GM18861 (cell line): ENCODE measurements at regions not wholly inside any gene's neighbourhood (a gene's known extent, or its start where the extent isn't known, plus 50 kb on each side); places are given as distances from the start of the nearest gene placed in this dataset.
"Not testable (repeated sequence)": the region's sequence is repeated elsewhere in the genome, so short reads cannot be mapped to it uniquely, and the experiment has no call there.

Source experiments
- ATAC-seq: cut with Tn5 transposase; IDR thresholded peaks from one replicate; pipeline ENCODE4 v1.9.1; 2021; ENCODE audit not compliant: unreplicated experiment

DNA sequence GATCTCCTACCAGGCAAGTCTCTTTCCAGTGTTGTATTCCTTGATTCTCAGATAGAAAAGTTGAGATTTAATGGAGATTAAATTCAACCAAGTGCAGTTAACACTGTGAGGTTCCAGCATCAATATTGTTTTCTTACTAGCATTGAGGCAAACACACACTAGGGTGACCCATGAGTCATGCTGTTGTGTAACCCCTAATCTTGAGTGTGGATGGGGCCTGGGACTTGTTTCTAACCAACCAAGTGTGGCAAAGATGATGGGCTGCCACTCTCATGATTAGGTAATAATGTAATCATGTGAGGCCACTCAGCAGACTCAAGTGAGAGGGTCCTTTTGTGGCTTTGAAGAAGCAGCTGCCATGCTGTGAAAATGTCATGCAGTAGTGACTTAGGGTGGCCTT lies 394.2 kb downstream of the IRX2 start:
- ATAC-seq: no peak

DNA sequence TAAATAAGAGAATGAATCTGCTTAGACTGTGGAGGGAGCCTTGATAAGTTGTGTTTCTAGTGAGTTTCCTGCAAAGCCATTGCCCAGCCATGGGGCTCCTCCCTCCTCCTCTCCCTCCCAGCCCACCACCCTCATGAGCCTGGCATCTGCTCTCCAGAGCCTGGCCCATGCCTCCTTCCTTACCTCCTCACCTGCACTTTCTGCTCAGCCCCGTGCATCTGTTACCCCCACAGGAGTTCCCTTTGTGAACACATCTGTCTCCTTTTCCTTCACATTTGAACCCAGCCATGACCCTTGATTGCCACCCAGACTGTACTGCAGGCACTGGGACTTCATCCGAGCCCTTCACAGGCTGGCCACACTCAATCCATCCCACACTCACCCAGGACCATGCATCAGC lies 395.6 kb downstream of the IRX2 start:
- ATAC-seq: no peak

DNA sequence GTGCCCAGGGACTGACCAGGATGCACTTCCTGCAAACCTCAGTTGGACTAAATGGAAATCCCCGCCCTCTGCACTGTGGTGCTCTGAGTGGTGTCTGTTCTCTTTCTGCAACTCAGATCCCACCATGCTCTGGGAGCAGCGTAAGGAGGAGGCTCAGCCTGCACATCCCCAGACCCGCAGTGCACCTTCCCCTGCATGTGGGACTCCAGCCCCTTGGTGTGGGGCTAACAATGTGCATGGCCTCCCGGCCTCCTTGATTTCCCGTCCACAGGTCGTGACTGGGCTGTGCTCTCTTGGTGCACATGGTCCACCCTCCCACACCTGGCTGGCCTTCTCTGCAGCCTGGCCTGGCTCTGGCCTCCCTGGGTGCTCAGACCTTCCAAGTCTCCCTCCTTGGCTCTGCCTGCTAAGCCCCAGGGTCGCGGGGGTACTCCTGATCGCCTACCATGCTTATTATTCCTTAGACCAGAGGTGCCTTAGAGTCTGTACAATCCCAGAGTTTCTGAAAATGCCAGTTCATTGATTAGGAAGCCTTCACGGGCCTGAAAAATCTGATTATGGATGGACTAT lies 397.5 kb downstream of the IRX2 start:
- ATAC-seq: no peak

DNA sequence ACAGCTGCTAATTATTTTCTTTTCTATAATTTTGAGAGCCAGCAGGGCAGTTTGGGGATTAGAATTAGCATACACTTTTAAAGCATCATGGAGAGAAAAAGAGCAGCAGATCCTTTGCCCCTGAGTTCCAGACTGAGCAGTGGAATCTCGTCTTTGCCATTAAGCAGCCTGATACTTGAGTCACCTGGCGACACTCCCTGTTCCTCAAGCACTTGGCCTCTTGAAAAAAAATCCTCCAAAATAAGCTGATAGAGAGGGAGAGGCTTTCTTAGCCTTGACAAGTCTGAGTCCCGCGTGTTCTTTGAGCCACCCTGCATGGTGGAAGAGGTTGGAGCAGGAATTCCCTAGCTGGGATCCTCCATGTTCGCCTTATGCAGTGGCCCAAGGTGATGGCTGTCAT lies 398.3 kb downstream of the IRX2 start:
- no peak for ATAC-seq

DNA sequence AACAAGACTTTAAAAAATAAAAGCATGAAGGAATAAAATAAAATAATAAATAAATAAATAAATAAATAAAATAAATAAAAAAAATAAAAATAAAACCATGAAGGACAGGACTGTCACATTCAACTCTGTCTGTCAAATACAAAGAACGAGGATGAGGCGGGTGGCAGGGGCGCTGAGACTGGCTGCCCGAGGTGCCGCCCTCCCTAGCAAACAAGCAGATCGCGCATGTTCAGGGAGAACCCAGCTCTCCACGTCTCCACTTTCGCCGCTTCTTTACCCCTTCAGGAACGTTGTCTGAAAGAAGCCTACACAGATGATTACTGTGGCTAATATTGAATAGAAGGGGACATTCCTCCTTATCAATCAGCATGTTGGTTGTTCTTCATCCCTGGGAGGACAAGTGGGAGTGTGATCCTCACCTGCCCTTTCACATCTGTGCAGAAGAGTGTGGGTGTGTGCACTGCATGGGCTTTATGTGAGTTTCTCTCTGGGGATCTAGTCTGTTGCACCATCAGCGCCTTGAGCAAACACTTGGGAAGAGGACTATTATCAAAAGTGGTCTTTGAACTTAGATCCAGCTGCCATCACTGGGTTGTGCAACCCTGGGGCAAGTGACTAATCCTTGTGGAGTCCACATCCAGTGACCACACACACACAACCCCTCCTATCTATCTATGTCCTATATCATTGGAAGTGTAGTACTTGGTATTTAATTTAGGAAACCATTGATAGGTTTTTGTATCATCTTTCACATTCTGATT lies 399.2 kb downstream of the IRX2 start:
- no peak for ATAC-seq

DNA sequence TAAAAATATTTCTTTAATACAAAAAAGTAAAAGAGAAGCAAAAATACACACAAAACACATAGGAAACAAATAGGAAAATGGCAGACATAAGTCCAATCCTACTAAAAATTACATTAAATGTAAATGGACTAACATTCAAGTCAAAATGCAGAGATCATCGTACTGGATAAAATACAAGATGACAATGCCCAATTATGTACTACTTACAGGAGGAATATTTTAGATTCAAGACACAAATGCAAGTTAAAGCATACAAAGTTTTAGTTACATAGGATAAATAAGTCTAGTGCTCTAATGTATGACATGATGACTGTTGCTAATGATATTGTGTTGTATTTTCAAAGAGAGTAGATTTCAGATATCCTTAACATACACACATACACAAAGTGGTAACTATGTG lies 401.7 kb downstream of the IRX2 start:
- ATAC-seq: not testable (repeated sequence)

DNA sequence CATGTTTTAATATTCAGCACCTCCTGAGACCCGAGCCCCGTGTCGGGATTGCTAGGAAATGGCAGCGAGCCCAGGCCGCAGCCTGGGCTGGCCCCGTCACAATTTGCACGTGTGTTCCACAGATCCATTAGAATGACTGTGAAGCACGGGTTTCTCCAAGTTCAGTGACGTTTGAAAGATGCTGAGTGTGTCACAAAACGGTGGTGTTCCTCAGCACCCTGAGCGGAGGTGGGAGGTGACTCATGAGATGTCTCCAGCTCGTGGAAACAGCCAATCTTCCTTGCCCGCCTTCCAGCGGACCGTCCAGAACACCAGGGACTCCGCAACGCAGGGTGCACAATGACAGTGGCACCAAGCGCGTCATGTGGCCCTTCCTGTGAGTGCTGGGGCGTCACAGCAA lies 412.8 kb downstream of the IRX2 start:
- no peak for ATAC-seq

DNA sequence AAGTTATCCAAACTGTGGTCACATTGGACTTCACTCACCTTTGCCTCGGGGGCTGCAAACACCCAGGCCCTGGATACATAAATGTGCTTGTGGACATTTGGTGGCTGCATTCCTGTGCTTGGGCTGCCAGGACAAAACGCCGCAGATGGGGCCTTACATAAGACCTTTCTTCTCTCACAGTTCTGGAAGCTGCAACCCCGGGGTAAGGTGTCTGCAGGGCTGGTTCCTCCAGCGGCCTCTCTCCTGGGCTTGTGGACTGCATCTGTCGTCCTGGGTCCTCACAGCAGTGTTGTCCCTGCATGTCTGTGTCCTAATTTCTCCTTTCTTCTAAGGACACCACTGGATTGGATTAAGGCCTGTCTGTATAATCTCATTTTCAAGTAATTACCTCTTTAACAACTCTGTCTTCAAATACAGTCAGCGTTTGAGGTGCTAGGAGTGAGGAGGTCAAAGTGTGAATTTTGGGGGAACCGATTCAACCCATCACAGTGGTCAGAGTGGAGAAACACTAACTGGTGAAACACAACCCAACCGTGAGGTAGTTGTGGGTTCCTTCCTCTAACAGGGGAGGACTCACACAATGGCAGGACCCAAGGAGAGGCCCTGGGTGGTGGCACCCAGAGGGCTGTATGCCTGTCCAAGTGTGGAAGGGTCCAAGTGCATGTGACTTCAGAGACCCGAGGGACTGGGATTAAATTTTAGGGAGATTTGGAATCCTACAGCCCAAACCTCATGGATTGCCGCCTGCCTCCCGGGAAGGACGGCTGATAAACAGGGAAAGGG lies 415.6 kb downstream of the IRX2 start:
- ATAC-seq: no peak

DNA sequence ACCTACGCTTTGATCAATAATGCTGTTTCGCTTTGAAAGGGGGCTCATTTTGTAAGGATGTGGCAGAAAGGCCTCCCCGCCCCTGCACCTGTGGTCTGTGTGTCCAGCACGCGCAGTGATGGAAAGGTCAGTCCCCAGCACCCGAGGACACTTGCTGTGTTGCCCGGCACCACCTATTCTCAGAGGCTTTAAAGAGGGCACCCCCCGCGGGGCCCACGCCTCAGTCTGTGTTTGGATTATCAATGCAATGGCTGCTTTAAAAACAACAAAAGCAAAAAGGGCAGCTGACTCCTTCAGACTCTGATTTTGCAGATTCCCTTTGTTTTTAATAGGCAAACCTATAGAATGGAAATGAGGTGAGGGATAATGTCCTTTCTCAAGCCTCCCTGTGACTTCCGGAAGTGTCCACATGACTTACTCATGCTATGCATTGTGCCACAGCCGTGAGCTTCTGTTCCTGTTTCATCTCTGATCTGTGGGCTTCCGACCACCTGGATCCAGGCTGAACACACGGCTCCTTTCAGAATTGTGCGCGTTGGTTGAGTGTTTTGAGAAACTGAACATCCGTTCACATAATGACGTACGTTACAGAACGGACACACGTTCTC lies 416.2 kb downstream of the IRX2 start:
- ATAC-seq: no peak

DNA sequence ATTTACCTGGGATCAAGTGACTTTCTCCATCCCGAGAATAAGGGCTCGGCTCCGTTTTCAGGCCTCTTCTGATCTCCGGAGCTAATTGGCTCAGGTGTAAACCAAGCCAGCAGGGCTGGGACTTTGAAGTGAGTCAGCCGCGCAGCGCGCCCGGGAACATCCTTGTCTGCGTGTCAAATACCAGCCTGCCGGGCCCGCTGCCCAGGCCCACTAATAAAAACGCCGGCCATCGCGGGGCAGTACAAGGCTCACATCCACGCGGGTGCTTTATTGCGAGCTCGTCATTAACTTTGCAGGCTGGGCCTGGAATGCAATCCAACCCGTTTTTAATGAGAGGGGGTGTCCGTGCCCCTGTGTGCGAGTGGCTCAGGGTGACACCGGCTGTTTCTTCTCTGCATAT lies 416.8 kb downstream of the IRX2 start:
- ATAC-seq: no peak

DNA sequence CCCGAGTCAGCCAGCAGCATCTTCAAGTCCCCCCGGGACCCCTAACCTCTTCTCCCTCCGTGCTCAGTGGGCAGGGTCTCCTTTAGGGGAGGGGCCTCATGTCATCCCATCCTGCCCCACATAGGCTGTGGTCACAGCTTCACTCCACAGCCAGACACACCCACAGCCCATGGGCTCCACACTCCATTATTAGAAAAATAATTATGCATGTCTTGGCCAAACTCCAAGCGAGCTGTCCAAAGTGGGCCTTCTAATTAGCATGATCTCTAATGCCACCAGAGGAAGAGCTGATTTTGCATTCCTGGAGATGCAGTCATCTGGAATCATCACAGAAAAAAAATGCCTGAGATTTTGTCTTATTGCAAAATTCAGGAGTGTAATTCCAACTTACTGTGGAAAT lies 418.2 kb downstream of the IRX2 start:
- ATAC-seq: no peak

DNA sequence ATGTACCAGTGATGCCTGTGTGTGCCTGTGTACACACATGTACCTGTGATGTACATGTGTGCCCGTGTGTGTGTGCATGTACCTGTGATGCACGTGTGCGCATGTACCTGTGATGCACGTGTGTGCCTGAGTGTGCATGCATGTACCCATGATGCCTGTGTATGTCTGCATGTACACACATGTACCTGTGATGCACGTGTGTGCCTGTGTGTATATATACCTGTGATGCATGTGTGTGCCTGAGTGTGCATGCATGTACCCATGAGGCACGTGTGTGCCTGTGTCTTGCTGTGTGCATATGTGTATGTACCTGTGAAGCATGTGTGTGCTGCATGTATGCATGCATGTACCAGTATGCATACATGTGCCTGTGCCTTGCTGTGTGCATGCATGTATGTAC lies 419.0 kb downstream of the IRX2 start:
- ATAC-seq: no peak

DNA sequence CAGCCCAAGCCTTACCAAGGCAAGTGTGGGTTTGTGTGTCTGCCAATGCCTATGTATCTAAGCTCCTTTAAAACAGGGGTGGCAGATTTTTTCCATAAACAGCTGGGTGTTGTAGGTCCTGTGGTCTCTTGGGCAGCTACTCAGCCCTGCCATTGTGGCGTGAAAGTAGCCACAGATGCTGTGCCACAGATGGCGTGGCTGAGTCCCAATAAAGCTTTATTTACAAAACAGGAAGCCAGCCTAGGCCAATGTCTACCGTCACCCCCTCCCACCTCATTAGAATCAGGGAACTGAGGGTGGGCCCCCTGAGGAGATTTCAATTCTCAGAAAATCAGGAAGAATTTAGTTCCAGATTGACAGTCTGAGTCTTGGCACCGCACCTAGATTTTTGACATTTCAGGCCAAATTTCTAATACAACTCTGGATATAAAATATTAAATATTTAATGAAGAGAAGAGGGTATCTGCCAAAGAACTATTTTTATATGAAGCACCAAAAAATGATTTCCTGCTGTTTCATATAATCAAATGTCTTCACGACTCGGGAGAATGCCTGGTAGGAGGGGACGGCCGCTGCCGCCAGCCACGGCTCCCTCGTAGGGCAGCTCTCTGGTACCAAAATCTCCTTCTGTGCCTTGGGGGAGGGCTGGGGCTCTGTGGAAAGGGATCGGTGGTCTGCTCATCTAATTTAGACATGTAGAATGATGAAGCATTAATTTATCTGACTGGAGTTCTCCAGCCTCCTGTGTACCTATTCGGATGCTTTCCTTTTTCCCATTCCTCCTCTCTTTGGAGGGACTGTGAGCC lies 420.9 kb downstream of the IRX2 start:
- ATAC-seq: no peak

DNA sequence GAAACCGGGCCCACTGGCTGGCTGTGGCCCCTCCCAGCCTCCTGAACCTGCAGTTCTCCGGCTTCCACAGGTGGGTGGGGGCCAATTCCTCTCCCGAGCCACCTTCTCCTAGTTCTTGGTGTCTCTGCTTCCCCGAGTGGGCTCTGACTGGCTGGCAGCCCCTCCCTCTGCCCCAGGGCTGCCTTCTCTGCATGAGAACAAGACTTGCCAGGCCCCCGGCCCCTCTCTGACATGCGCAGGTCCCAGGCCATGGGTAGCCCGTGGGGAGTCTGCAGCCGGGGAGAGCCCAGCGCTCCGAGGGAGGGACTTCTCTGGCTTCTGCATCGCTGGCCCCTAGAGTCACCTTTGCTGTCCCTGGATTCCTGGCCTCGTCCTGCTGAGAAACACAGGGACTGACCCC lies 421.7 kb downstream of the IRX2 start:
- no peak for ATAC-seq

DNA sequence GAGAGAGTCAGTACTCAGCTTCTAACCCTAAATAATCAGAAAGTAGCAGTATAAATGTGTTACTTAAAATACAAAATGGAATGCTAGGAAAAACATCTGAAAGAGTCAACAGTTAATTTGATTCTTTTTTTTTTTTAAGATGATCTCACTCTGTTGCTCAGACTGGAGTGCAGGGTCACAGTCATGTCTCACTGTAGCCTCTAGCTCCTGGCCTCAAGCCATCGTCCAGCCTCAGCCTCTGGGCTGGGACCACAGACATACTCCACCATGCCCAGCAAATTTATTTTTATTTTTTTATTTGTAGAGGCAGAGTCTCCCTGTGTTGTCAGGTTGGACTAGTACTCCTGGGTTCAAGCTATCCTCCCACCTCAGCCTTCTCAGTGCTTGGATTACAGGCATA lies 424.9 kb downstream of the IRX2 start:
- no peak for ATAC-seq

DNA sequence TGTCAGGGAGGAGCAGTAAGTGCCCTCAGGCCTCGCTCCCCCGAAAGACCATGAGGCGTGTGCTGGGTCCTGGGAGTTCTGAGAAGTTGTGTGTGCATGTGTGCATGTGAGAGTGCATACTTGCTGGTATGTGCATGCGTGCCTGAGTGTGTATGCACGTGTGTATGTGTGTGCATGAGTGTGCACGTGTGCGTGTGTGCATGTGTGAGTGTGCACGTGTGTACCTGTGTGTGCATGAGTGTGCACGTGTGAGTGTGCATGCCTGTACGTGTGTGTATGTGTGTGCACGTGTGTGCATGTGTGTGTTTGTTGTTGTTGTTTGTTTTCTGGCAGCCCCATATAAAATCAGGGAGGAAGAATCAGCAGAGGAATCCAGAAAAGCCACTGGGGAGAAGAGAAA lies 426.7 kb downstream of the IRX2 start:
- ATAC-seq: no peak

DNA sequence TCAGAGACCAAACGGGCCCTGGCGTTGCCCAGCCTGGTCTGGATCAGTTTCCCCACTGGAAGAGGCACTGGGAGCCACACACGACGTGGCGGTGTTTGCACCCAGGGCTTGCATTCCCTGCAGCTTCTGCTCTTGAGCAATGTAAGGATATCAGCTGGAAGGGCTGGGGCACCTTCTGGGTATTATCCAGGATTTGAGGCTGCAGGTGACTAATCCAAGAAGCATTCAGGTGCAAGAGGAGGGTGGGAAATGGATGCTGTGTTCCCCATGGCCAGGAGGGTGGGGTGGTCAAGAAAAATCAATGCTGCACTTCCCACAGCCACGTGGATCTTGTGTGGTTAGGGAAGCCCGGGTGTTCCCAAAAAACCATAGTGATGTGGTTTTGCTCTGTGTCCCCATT lies 430.9 kb downstream of the IRX2 start:
- ATAC-seq: no peak

DNA sequence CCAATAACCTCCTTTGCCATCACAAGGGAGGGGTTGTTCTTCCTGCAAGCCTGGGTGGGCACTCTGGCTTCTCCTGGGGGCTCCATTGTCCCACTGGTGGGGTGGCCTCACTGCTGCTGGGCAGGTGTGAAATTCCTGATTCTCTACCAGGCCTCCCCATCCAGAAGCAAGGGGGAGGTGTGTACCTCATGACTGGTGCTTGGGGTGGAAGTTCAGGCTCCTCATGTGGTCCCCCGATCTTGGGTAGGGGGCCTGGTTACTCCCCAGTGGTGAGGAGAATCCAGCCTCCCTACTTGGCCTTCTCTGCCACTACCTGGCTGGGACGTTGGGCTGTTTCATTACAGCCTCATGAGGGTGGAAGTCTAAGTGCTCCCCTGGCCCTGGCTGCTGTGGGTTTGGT lies 433.9 kb downstream of the IRX2 start:
- ATAC-seq: no peak

DNA sequence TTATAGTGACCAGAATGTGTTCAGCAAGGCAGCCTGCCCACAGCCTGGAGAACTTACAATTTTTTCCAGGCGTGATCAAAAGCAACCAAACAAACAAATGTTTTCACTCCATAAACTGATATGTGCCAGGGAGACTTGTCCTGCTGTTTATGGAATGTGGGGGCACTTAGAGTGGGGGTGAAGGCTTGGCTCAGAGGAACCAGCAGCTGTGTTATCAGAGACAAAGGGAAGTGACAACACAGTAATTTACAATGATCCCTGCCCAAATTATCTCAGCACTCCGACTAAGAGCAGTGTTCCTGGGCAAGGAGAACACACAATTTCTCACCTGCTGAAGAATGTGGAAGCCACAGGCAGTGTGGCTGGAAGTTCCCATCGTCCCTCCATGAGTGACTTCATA lies 429.1 kb upstream of the IRX4 start:
- no peak for ATAC-seq

DNA sequence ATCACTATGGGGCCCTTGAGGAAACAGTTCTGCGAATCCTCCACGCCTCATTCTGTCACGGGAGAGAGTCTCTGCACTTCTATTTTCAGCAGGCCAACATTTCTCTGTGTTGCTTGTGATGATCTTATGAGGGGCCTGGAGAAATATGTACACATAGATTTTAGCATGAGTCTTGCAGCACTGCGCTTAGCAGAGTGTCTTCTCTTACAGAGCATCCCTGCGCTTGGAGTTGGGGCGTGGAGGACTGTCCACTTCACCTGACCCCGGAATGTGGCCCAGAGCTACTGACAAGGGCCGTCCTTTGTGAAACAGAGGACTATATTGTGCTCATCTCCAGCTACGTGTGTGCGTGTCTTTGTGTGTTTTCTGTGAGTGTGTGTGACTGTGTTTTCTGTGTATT lies 428.2 kb upstream of the IRX4 start:
- ATAC-seq: no peak

DNA sequence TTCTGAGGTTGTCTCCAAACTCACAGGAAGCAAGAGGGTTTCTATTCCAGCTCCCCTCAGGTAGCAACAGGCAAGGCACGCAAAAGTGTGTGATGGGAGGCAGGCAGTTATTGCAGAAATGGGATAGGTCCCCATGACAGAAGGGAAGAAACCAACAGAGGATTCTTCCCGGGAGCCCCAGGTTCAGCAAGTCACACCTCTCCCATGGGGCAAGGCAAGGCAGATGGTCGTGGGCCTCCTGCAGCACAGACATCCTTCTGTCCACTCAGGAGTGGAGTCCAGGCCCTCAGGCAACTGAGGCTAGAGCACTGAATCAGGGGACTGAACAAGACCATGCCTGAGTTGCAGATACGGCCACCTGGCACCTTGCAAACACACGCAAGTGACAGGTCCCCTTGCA lies 424.9 kb upstream of the IRX4 start:
- no peak for ATAC-seq
